NCI-H82 (cell line): ENCODE measurements at regions not wholly inside any gene's neighbourhood (a gene's known extent, or its start where the extent isn't known, plus 50 kb on each side); places are given as distances from the start of the nearest gene placed in this dataset.
A peak's percentile ranks its signal among the peaks of the same experiment; 100 is the strongest.

Source experiments
- DNase-seq: peaks from one replicate; lab custom pipeline; 2025; lab: John Stamatoyannopoulos, UW

DNA sequence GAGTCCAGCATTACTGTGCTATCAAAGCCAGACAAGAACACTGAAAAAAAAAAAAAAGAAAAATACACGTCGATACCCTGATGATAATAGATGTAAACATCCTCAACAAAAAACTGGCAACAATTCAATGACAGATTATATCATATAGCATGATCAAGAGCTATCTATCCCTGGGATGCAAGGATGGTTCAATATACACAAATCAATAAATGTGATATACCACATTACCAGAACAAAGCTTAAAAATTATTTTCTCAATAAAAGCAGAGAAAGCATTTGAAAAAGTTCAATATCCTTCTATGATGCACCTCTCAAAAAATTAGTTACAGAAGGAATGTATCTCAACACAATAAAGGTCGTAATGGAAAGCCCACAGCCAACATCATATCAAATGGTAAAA, 332.8 kb upstream of the MMADHC start:
- DNase-seq, result no peak

GRCh38 chr2:149915151-149915550, 327.6 kb upstream of the MMADHC start:
- no peak for DNase-seq

- no peak for DNase-seq
These were observed 321.4 kb upstream of the MMADHC start for GRCh38 chr2:149908726-149909683.

DNA sequence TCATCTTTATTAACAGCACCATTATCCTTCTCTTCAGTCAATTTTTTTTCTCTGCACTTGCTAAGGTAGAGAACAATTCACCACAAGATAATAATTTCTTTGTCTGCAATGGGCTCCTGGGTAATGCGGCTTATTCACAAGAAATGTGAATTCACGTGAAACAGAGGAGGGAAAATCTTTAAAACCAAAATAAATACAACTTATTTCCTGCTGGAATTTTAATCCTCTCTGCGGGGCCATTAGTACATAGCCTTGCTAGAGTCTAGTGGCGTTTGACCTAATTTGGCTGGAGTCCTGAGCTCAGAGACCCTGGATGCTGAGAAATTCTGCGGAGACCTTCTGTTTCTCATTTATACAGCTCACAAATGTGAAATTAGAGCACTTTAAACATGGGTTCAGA, 319.3 kb upstream of the MMADHC start:
- no peak for DNase-seq

DNA sequence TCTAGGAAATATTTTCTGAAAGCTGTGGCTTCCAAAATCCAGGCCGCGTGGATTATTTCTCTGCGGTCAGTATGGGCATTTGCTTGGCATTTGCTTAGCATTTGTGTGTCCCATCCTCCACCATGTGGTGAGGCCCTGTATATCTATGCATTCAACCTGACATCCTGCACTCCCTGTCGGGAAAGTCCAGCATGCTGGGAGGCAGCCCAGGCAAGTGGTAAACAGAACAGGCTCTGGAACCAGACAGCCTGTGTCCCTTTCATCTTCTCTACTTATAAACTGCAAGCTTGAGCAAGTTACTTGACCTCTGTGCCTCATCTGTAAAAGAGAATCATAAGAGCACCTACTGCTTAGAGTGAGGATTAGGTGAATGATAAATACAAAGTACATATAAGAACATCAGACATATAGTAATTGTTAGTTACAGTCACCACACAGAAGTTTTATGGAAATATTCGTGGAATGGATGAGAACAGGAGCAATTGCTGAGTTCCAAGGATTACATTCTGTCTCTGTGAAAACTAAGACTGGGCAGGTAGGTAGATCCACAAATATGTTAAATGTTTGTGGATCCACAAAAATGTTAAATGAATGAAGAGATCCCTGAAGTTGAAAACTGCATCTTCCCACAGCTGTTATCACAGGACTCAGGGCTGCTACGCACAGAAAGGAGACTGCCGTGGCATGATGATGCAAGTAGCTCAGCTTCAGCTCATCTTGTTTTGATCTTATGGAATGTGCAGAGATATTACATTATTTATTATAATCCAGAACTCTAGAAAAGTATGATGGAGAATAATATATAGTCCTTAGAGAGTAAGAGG, 317.0 kb upstream of the MMADHC start:
- no peak for DNase-seq

DNA sequence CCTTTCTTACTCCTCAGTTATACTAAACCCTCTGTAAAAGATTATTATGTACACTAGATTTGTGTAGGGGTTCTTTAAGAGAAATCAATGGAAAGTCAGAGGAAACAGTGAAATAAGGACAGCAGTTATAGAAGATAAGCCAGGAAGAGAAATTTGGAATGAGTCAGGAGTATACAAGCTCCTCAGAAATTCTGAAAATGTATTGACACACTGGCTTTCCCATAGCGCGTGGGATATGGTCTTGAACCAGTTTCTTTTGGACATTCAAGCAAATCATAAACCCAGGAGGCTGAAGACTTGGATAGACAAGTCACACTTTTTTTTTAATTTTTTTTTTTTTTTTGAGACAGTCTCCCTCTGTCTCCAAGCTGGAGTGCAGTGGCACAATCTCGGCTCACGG, 316.1 kb upstream of the MMADHC start:
- no peak for DNase-seq

GRCh38 chr2:149902081-149902480, 314.5 kb upstream of the MMADHC start:
- no peak for DNase-seq

GRCh38 chr2:149901231-149901859, 313.8 kb upstream of the MMADHC start:
- DNase-seq, result no peak

- DNase-seq, result peak; percentile 87
These were observed 311.8 kb upstream of the MMADHC start for GRCh38 chr2:149899390-149899789.

- no peak for DNase-seq
These were observed 307.2 kb upstream of the MMADHC start for GRCh38 chr2:149894760-149895159.

- no peak for DNase-seq
These were observed 306.7 kb upstream of the MMADHC start for GRCh38 chr2:149894226-149894625.

DNA sequence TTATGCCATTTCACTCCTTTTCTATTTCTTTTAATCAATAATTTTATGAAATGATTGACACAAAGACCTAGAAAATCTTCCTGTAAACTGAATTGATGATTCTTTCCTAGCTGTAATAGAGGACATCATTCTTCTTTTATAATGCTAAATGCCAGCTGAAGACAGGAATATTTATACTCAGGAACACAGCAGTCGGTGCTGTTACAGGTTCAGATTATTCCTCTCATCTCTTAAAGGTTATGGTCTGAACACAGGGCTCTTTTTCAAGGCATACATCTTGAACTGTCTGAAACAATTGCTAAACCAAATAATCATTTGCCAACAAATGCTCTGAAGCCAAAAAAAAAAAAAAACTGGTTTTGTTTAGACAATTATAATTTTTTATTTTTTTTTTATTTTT, 305.0 kb upstream of the MMADHC start:
- DNase-seq, result no peak

GRCh38 chr2:149885946-149886345, 298.4 kb upstream of the MMADHC start:
- DNase-seq, result no peak

GRCh38 chr2:149885468-149885867, 297.9 kb upstream of the MMADHC start:
- peak; percentile 23 for DNase-seq

DNA sequence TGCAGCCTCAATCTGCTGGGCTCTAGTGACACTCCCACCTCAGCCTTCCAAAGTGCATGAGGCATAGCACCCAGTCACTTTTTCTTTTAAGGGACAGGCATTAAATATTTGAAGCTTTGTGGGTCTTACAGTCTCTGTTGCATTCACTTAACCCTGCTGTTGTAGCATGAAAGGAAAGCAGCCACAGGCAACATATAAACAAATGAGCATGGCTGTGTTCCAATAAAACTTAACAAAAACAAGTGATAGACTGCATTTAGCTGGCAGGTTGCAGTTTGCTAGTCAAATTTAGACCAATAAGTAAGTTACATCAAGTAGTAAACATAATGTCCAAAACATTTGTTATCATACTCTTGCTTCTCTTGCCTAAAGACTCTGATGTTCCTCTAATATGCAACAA, 297.3 kb upstream of the MMADHC start:
- DNase-seq, result no peak

GRCh38 chr2:149877913-149878312, 290.3 kb upstream of the MMADHC start:
- no peak for DNase-seq

DNA sequence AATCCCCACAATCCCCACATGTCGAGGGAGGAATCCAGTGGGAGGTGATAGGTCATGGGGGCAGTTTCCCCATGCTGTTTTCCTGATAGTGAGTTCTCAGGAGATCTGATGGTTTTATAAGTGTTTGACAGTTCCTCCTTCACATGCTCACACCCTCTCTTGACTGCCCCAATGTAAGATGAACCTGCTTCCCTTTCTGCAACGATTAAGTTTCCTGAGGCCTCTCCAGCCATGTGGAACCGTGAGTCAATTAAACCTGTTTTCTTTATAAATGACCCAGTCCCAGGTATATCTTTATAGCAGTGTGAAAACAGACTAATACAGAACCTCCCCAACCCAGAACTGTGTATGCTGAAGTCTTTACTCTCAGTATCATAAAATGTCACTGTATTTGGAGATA, 289.5 kb upstream of the MMADHC start:
- no peak for DNase-seq

DNA sequence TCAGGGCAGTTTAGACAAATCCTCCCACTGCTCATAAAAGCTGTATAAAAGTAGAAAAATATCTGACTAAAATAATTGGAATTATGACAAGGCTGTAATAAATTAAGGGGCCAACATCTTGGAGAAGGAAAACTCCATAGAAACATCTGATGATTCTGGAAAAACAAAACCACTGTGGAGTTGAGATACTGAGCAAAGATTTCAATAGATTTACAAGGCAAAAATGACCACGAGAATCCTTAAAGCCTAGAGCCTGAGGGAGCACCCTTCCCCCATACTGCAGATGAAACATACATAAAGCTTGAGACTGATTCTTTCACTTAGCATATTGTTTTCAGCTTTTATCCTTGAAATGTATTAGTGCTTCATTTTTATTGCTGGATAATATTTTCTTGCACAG, 286.4 kb upstream of the MMADHC start:
- no peak for DNase-seq

DNA sequence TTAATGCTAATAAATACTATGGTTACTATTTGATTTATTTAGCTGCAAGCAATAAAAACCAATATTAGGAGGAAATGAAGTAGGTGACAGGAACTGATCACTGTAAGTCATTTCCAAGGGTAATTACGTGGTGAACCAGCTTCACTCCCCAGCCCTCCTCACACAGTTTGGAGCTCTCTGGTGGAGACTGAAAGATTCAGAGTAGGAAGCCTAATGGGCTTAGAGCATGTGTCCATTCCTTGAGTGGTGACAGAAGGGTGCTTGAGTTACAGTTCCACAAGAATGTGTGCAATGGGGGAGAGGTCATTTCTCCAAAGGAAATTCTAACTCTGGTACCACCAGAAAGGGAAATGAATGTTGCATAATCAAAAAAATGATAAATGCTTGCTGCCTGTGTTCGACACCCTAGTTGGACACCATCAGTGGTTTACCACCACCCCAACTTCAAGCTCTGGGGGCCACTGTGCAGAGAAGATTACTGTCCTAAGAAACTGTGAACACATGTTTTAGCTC, 285.1 kb upstream of the MMADHC start:
- peak; percentile 25 for DNase-seq

- no peak for DNase-seq
These were observed 284.5 kb upstream of the MMADHC start for GRCh38 chr2:149872041-149872440.

DNA sequence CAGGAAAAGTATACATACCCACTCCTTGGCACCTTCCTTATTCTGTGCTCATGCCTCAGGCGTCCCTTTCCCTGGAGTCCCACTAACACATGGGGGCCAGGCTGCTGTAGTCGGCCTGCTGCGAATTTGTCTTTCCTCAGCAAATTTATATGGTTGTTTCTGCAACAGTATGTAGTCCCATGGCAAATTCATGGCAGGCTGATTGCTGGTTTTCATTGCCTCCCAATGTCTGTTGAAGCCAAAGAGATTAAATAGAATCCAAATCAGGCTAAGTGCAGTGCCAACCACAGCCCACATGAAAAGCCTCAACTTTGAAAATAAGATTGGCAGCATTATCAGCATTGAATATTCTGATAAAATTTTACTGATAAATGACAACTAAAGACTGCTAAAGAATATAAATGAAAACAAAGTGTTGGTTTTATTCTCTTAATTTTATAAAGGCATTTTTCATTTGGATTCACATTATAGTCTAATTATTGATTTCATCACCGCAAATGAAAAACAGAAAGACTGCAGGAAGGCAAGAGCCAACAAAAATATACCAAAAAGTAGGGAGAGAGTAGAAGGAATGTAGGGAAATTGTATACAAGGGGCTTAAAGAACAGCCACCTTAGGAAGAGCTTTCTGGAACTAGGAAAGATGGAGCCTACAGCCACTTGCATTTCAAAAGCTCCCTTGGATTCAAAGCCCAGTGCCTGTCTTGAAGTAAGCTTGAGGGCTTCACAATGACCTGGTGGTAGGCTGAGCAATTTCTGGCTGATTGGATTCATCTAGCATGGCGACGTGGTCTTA, 283.7 kb upstream of the MMADHC start:
- no peak for DNase-seq

GRCh38 chr2:149863227-149863626, 275.7 kb upstream of the MMADHC start:
- no peak for DNase-seq
